GM23338 (cell line): ENCODE measurements at regions not wholly inside any gene's neighbourhood (a gene's known extent, or its start where the extent isn't known, plus 50 kb on each side); places are given as distances from the start of the nearest gene placed in this dataset.

Source experiments
- CREB1 ChIP-seq: fragments of 250-450 bp; sonication (Bioruptor Pico); IDR thresholded peaks from 2 replicates; pipeline ENCODE4 v1.5.0; 2020; ENCODE audit warnings: low read depth, mild to moderate bottlenecking, moderate library complexity
- EZH2 ChIP-seq: fragments of 200-600 bp; sonication (generic); IDR thresholded peaks from one replicate; pipeline ENCODE4 v1.8.0; 2017; ENCODE audit warnings: antibody characterized with exemption, mild to moderate bottlenecking, low read depth; ENCODE audit not compliant: unreplicated experiment
- EZH2phosphoT487 ChIP-seq: fragments of 200-600 bp; sonication (generic); IDR thresholded peaks from one replicate; pipeline ENCODE4 v1.8.1; 2018; ENCODE audit warnings: antibody characterized with exemption; ENCODE audit not compliant: unreplicated experiment
- JUNB ChIP-seq: IDR thresholded peaks from one replicate; pipeline ENCODE4 v1.6.1; 2016; ENCODE audit warnings: antibody characterized with exemption; ENCODE audit not compliant: unreplicated experiment
- NANOG ChIP-seq: IDR thresholded peaks from 2 replicates; pipeline ENCODE4 v1.6.1; 2016; ENCODE audit warnings: antibody characterized with exemption, borderline replicate concordance
- POLR2AphosphoS5 ChIP-seq: IDR thresholded peaks from 2 replicates; pipeline ENCODE4 v1.6.1; 2016; ENCODE audit warnings: antibody characterized with exemption, low read depth
- STAT1 ChIP-seq: IDR thresholded peaks from one replicate; pipeline ENCODE4 v1.6.1; 2016; ENCODE audit warnings: antibody characterized with exemption; ENCODE audit not compliant: unreplicated experiment
- ZNF114 ChIP-seq: fragments of 250-450 bp; sonication (Bioruptor Pico); IDR thresholded peaks from 2 replicates; pipeline ENCODE4 v1.5.0; 2020; ENCODE audit warnings: mild to moderate bottlenecking, moderate library complexity
- ZNF331 ChIP-seq: fragments of 250-450 bp; sonication (Bioruptor Pico); IDR thresholded peaks from 2 replicates; pipeline ENCODE4 v1.5.0; 2020; ENCODE audit warnings: low read depth, mild to moderate bottlenecking, moderate library complexity
- TF ChIP-seq, protein P1 (sequence below), 2 experiments: fragments of 200-600 bp in 1 of 2; sonication (generic) in 1 of 2; conservative IDR thresholded peaks; 2 replicates each; pipeline versions ENCODE4 v1.5.1 to v1.6.1; 2016 to 2017; ENCODE audit warnings: antibody characterized with exemption in 2 of 2, low read depth in 2 of 2, mild to moderate bottlenecking in 2 of 2, moderate library complexity in 1 of 2
- TF ChIP-seq, protein P2 (sequence below): IDR thresholded peaks from one replicate; pipeline ENCODE4 v1.6.1; 2018; ENCODE audit warnings: antibody characterized with exemption; ENCODE audit not compliant: unreplicated experiment

DNA sequence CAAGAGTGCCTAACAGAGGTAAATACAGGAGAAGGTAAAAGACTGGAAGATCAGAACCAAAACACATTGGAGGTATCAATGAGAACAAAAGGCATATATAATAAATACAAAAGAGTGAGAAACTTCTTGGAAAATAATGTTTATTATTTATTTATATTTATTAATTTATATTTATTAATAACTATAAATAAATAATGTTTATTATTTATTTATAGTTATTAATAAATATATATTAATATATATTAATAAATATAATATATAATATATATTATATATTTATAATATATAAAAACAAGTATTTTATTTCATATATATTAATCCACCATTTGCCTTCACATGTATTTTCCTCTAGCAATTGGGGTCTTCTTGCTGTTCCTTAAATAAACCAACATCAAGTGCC lies 391.9 kb downstream of the GPATCH2 start:
- TF ChIP-seq, protein P1, sequence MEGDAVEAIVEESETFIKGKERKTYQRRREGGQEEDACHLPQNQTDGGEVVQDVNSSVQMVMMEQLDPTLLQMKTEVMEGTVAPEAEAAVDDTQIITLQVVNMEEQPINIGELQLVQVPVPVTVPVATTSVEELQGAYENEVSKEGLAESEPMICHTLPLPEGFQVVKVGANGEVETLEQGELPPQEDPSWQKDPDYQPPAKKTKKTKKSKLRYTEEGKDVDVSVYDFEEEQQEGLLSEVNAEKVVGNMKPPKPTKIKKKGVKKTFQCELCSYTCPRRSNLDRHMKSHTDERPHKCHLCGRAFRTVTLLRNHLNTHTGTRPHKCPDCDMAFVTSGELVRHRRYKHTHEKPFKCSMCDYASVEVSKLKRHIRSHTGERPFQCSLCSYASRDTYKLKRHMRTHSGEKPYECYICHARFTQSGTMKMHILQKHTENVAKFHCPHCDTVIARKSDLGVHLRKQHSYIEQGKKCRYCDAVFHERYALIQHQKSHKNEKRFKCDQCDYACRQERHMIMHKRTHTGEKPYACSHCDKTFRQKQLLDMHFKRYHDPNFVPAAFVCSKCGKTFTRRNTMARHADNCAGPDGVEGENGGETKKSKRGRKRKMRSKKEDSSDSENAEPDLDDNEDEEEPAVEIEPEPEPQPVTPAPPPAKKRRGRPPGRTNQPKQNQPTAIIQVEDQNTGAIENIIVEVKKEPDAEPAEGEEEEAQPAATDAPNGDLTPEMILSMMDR (conservative IDR thresholded peaks at IDR 0.05; ENCODE audit: low read depth in 2 of 2): no peak
- no peak for TF ChIP-seq POLR2AphosphoS5
- TF ChIP-seq EZH2: no peak
- TF ChIP-seq NANOG: no peak
- no peak for TF ChIP-seq STAT1
- TF ChIP-seq ZNF114 (CRISPR knock-in tag): no peak
- no peak for TF ChIP-seq JUNB
- TF ChIP-seq, protein P2, sequence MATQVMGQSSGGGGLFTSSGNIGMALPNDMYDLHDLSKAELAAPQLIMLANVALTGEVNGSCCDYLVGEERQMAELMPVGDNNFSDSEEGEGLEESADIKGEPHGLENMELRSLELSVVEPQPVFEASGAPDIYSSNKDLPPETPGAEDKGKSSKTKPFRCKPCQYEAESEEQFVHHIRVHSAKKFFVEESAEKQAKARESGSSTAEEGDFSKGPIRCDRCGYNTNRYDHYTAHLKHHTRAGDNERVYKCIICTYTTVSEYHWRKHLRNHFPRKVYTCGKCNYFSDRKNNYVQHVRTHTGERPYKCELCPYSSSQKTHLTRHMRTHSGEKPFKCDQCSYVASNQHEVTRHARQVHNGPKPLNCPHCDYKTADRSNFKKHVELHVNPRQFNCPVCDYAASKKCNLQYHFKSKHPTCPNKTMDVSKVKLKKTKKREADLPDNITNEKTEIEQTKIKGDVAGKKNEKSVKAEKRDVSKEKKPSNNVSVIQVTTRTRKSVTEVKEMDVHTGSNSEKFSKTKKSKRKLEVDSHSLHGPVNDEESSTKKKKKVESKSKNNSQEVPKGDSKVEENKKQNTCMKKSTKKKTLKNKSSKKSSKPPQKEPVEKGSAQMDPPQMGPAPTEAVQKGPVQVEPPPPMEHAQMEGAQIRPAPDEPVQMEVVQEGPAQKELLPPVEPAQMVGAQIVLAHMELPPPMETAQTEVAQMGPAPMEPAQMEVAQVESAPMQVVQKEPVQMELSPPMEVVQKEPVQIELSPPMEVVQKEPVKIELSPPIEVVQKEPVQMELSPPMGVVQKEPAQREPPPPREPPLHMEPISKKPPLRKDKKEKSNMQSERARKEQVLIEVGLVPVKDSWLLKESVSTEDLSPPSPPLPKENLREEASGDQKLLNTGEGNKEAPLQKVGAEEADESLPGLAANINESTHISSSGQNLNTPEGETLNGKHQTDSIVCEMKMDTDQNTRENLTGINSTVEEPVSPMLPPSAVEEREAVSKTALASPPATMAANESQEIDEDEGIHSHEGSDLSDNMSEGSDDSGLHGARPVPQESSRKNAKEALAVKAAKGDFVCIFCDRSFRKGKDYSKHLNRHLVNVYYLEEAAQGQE: no peak
- no peak for TF ChIP-seq EZH2phosphoT487
- TF ChIP-seq ZNF331: no peak
- no peak for TF ChIP-seq CREB1 (CRISPR knock-in tag)
